Fibroblast of mammary gland (primary cell): ENCODE measurements at regions not wholly inside any gene's neighbourhood (a gene's known extent, or its start where the extent isn't known, plus 50 kb on each side); places are given as distances from the start of the nearest gene placed in this dataset.
"Not testable (repeated sequence)": the region's sequence is repeated elsewhere in the genome, so short reads cannot be mapped to it uniquely, and the experiment has no call there.

Experiments used
- DNase-seq: peaks from one replicate; pipeline ENCODE4 v3.0.0-alpha.2; 2010; ENCODE audit warnings: low read depth
- H3K4me3 ChIP-seq: 2 replicates; pipeline ENCODE4 v1.5.1; 2011; ENCODE audit warnings: low read depth, mild to moderate bottlenecking, low read length, moderate library complexity; ENCODE audit not compliant: control insufficient read depth
- CTCF ChIP-seq: conservative IDR thresholded peaks from 2 replicates; pipeline ENCODE4 v1.5.1; 2011; ENCODE audit warnings: low read depth, low read length, inconsistent platforms; ENCODE audit not compliant: control insufficient read depth, insufficient read depth

GRCh38 chr3:176328198-176328597, 869.1 kb downstream of the TBL1XR1 start:
- DNase-seq: no peak

GRCh38 chr3:176326894-176327490, 870.3 kb downstream of the TBL1XR1 start:
- not testable (repeated sequence) for DNase-seq, H3K4me3 ChIP-seq

More at GRCh38 chr3:176328198-176328597, 869.1 kb downstream of the TBL1XR1 start:
- no peak for TF ChIP-seq CTCF
- no peak overlapping the region for H3K4me3 ChIP-seq

GRCh38 chr3:176321532-176321931, 875.8 kb downstream of the TBL1XR1 start:
- not testable (repeated sequence) for DNase-seq, H3K4me3 ChIP-seq

- H3K4me3 ChIP-seq: no peak overlapping the region
- TF ChIP-seq CTCF: no peak
- no peak for DNase-seq
These were observed 876.2 kb downstream of the TBL1XR1 start for GRCh38 chr3:176321099-176321498.

GRCh38 chr3:176313426-176313825, 883.9 kb downstream of the TBL1XR1 start:
- no peak overlapping the region for H3K4me3 ChIP-seq
- TF ChIP-seq CTCF: no peak
- no peak for DNase-seq

- DNase-seq: no peak
- no peak overlapping the region for H3K4me3 ChIP-seq
- TF ChIP-seq CTCF: no peak
These were observed 886.6 kb downstream of the TBL1XR1 start for GRCh38 chr3:176310641-176311040.

DNA sequence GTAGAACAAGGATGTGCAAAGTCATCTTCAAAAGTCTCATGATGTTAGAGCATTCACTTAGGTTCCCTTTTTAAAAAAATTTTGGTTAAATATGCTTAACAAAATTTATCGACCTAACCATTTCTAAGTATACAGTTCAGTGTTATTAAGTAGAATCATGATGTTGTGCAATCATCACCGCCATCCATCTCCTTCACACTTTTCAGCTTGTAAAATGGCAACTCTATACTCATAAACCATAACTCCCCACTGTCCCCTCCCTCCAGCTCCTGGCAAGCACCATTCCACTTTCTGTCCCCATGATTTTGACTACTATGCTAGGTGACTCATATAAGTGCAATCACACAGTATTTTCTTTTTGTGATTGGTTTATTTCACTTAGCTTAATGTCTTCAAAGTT, 895.0 kb downstream of the TBL1XR1 start:
- no peak overlapping the region for H3K4me3 ChIP-seq
- DNase-seq: no peak
- TF ChIP-seq CTCF: no peak

DNA sequence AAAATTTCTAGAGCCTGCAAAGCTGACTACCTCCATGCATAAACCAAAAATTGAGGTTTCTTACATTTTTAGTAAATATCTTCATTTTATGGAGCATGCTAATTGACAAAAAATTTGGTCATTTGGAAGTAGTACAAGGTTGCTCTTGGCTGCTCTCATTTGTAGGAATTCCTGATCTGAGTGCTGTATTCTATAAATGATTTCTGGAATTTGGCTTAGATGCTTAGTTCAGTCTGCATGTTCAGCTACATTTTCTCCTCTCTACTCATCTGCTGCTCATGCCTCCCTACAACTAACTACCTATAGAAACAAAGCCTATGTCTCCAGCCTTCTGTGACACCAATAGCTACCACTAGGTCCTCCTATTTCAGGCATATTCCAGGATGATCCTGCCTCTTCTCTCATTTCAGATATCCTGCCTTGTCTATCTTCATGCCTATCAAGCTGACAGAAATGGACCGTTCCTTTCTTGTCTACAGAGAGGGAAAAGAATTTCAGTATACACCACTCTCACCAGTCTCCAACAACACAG, 901.1 kb downstream of the TBL1XR1 start:
- H3K4me3 ChIP-seq: no peak overlapping the region
- no peak for DNase-seq
- TF ChIP-seq CTCF: no peak
